ENCODE measurements at regions not wholly inside any gene's neighbourhood (a gene's known extent, or its start where the extent isn't known, plus 50 kb on each side); places are given as distances from the start of the nearest gene placed in this dataset.
"Not testable (repeated sequence)": the region's sequence is repeated elsewhere in the genome, so short reads cannot be mapped to it uniquely, and the experiment has no call there.

DNA sequence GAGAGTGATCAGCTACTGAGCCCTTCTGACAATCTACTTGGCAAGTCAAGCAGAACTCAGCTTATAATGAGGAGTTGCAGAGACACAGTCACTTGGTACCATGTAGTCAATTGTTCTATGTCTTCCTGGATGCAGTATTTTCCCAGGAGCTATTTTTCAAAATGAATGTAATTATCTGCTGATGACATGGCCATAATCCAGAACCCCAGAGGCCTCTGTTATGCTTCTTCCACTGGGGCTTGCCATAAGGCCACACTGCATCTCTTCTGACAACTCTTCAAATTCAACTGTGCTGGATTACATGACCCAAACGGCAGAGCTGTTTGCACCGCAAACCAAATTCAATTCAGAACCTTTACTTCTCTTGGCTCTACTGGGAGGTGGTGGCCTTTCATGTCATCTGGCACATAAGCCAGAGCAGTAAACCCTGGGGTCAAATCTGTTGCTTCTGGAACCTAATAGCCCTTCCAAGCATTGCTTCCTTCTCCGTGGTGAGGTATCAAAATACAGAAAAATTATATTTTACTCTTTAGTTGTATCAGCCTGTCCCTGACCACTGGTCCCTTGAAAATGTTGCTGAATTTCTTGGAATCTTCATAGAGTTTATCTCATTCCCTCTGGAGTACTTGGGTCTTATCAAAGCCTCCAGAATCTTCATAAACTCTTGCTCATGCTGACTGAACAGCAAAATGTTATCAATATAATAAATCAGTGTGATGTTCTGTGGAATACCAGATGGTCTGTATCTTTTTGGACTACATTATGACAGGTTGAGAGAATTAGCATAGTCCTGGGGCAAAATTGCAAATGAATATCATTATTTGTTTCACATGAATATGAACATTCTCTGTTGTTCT is 79.4 kb upstream of the DCN start:
- no peak for DNase-seq

DNA sequence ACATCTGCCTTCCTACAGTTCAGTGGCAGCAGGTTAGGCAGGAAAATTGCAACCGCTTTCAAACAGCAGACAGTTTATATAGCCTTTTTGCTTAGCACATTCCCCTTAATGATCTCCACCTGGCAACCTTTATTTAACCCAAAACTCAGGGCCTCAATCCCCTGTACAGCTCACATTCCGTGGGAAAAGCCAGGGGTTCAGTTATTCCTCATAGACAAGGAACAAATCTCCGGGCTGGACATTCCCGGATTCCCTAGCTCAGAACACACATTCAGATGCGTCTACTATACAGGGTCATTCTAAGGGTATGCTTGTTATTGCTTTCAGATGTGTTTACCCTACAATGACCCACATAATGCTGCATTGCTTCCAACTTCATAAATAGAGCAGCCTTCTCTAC is 73.8 kb upstream of the DCN start:
- DNase-seq = no peak

DNA sequence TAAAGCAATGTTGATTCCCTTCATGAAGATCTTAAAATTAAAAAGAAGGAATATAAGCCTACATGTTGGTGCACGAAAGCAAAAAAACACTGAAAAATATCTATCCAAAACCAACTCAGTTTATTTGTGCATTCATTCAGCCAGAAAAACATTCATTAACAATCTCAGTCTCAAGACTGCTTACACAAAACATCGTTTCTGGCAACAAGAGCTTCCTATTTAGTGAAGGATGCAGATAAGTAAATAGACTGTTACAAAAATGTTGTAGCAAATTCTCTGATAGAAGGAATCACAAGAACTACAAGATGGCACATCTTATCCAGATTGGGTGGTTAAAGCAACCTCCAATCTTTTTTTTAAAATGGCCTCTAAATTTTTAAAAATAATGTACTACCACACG is 69.7 kb upstream of the DCN start:
- DNase-seq = no peak

DNA sequence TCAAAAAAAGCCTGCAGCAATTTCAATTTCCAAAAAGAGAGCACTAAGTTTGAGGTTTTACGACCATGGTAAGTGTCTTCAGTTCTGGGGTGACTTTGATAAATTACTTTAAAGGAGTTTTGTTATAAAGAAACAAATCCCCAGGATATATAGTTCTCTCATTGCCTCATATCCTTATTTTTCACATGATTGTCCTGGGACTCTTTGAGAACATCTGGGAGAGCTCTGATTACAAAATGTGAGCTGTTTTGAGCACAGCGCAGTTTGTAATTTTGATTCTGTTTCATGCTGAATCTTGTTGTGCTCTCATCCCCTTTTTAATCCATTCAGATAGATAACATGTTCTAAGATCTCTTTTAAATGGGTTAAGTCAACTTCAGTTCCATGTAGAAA is 67.7 kb upstream of the DCN start:
- DNase-seq = no peak

DNA sequence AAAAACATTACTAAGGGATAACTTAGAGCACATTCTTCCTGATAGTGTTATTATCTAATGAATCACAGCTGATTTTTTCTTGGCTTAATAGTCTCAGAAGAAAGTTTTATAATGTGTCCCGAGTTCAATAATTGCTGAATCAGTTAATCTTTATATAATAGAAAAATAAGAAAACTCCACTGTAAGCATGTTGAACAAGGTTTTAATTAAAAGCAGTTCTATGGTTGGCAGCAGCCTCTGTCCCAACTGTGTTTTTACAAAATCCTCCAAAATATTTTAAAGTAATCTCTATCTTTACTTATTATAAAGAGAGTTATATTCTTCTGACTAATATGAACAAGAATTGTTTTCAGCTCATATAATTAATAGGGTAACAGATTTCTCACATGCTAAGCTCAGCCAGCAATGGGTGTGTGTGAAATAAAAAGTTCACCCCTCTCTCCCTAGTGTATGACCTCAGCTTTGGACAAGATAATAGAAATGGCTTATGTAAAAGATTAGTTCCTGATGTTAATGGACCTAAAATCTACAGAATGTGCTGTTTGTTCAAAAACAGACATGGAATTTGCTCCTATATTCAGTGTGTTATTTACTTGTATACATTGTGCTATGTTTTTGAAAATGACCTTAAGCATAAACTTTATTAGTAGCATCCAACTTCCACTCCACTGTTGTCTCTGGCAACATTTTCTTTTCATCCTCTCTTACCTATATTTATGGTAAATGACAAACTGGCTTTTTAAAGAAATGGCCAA is 67.1 kb upstream of the DCN start:
- DNase-seq = no peak

DNA sequence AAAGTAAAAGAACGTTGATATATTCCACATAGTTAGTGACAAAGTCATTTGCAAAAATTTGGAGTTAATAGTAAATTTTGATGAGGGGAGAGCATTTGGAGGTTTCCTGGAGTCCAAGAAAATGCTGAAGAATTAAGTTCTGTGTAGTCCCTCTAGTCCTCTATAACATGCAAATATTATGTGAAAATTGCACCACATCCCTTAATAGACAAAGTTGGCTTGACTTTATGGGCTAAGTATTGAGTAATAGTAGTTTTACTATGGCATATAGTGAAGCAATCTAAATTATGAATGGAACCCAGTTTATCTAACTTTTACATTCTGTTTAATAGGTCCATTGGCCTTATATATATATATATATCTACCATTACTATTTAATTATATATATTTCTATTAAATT is 66.4 kb upstream of the DCN start:
- no peak for DNase-seq

DNA sequence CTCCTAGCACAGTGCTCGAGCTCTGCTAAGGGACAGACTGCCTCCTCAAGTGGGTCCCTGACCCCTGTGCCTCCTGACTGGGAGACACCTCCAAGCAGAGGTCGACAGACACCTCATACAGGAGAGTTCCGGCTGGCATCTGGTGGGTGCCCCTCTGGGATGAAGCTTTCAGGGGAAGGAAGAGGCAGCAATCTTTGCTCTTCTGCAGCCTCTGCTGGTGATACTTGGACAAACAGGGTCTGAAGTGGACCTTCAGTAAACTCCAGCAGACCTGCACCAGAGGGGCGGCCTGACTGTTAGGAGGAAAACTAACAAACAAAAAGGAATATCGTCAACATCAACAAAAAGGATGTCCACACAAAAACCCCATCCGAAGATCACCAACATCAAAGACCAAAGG is 60.6 kb upstream of the DCN start:
- DNase-seq = not testable (repeated sequence)

DNA sequence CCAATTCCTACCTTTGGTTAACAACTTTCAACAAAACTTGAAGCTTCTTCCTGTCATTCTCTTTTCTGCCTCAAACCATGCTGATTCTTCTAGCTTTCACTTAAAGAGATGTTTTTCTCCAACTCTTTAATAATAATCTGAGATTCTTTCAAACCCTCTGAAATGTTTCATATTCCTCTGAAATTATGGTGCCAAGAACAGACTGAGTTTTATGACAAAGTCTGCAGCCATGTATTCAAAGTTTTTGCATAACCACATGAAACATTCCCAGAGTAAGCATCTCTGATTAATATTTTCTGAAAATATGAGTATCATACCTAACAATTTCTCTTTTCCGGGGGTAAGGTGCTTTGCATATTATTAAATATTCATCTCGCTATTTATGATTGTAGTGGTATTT is 59.1 kb upstream of the DCN start:
- no peak for DNase-seq

DNA sequence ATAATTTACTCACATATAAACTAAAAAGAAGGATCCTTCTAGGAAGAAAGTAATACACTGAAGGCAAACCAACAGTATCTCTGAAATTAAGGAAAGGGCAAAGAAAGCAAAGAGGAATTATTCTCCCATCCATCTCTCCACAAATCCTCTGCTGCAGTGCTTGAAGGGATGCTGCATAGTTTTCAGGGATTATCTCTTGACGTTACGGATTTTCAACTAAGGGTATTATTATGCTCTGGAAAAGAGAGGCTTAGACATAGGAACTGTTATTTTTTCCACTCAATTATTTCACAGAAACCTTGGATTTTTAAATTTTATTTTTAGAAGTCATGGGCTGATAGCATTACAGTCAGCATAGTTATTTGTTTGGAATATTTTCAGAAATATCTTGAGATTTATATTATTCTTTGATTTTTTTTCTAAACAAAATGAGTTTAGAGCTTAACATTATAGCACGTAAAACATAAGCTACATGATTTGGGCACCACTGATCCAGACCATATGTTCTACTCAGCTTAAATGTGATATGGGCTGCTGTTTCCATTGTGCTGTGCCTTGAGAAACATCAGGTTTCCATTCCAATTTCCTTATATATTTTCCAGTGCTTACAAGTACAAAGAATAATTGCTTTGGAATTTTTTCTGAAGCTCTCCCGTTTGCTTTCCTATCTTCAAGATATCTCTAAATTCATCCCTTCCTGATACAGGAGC is 57.9 kb upstream of the DCN start:
- no peak for DNase-seq

DNA sequence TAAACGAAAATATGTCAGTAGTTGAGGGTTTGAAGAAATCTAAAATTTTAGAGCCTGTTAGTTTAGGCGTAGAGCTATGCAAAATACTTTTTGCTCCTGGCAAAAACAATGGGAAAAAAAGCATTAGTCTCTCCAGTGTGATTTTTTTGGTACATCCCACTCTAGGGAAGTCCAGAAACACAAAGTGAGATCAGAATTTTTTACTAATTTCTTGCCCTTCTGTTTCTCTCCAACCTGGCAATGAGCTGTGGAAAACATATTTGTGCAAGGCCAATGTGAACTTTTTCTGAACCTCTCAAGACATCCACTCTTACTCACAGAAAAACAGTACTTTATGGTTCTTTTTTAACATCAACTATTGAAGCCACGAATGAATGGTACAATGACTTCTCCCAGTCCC is 56.9 kb upstream of the DCN start:
- DNase-seq = no peak

Data from stimulated activated CD4-positive, alpha-beta T cell treated with anti-CD3 and anti-CD28 coated beads, Interleukin-2, amount 100 ng/mL, for 48 hours (primary cell).